A673 (cell line): ENCODE measurements at regions not wholly inside any gene's neighbourhood (a gene's known extent, or its start where the extent isn't known, plus 50 kb on each side); places are given as distances from the start of the nearest gene placed in this dataset.

Experiments
- BruUV-seq: library from RNA; stranded (reverse); fragments of 400-500 nt; replicated peaks from 2 replicates; lab custom pipeline; 2021; lab: Mats Ljungman, UMichigan
- CTCF ChIA-PET: fragments of 300-600 bp; sonication (Branson Sonifier 250); formaldehyde crosslinking; loops from one replicate; lab custom pipeline; 2022; ENCODE audit warnings: antibody characterized with exemption; lab: Charles Lee
- POLR2A ChIA-PET: fragments of 300-600 bp; sonication (Branson Sonifier 250); formaldehyde crosslinking; loops from one replicate; lab custom pipeline; 2022; ENCODE audit warnings: antibody characterized with exemption; ENCODE audit not compliant: low non-redundant PET; lab: Charles Lee
- DNase-seq: peaks from one replicate; pipeline ENCODE4 v3.0.0-alpha.2; 2015; ENCODE audit warnings: low spot score
- H3K27ac ChIP-seq: fragments of 200-600 bp; sonication (generic); 2 replicates; pipeline ENCODE4 v1.5.1; 2016; ENCODE audit warnings: mixed run types, low read depth, mild to moderate bottlenecking, mixed read lengths, antibody characterized with exemption, low read length; ENCODE audit not compliant: poor library complexity, severe bottlenecking
- H3K27me3 ChIP-seq: fragments of 200-600 bp; sonication (generic); replicated peaks from 2 replicates; pipeline ENCODE4 v1.6.1; 2017; ENCODE audit warnings: mixed run types, low read depth, mild to moderate bottlenecking, mixed read lengths, antibody characterized with exemption, low read length; ENCODE audit not compliant: insufficient read depth, poor library complexity
- H3K36me3 ChIP-seq: fragments of 200-600 bp; sonication (generic); 2 replicates; pipeline ENCODE4 v1.6.1; 2016; ENCODE audit warnings: mixed run types, mild to moderate bottlenecking, mixed read lengths, antibody characterized with exemption, low read length; ENCODE audit not compliant: insufficient read depth, poor library complexity, severe bottlenecking
- H3K4me1 ChIP-seq: fragments of 200-600 bp; sonication (generic); 2 replicates; pipeline ENCODE4 v1.6.1; 2017; ENCODE audit warnings: mixed run types, mild to moderate bottlenecking, mixed read lengths, antibody characterized with exemption, low read length; ENCODE audit not compliant: insufficient read depth, poor library complexity, severe bottlenecking
- H3K4me3 ChIP-seq: fragments of 200-600 bp; sonication (generic); 2 replicates; pipeline ENCODE4 v1.5.1; 2016; ENCODE audit warnings: low read depth, mixed run types, mild to moderate bottlenecking, mixed read lengths, low read length; ENCODE audit not compliant: poor library complexity, severe bottlenecking
- H3K9me3 ChIP-seq: fragments of 200-600 bp; sonication (generic); 2 replicates; pipeline ENCODE4 v1.6.1; 2016; ENCODE audit warnings: mixed run types, low read depth, mild to moderate bottlenecking, mixed read lengths, antibody characterized with exemption, low read length; ENCODE audit not compliant: poor library complexity, severe bottlenecking
- CTCF ChIP-seq: fragments of 300-800, 200-600 bp; sonication (generic); conservative IDR thresholded peaks from 2 replicates; pipeline ENCODE4 v1.5.1; 2017; ENCODE audit warnings: low read depth, mild to moderate bottlenecking, antibody characterized with exemption, low read length, moderate library complexity, mixed read lengths
- EZH2 ChIP-seq: fragments of 200-600 bp; sonication (generic); IDR thresholded peaks from 2 replicates; pipeline ENCODE4 v1.6.1; 2017; ENCODE audit warnings: borderline replicate concordance, low read depth, mild to moderate bottlenecking, mixed read lengths, antibody characterized with exemption, low read length; ENCODE audit not compliant: poor library complexity, severe bottlenecking
- intact Hi-C: fragments of 100-400 bp; cut with micrococcal nuclease; formaldehyde crosslinking; loops from one replicate; pipeline ENCODE4 v1.10.0; 2022; ENCODE audit not compliant: unreplicated experiment

- H3K4me1 ChIP-seq, result no peaks in the 10 kb centered on the region
- no peaks in the 10 kb centered on the region for H3K36me3 ChIP-seq
- no peaks in the 10 kb centered on the region for H3K27me3 ChIP-seq
- H3K4me3 ChIP-seq, result no peak overlapping the region
- CTCF ChIA-PET, result no interaction called here
- intact Hi-C loops, result no loop called here
- TF ChIP-seq CTCF (no peak), EZH2 (no peak)
- POLR2A ChIA-PET, result no interaction called here
- no peak overlapping the region for H3K27ac ChIP-seq
- no peak for DNase-seq
- BruUV-seq, result no TSS peak
- no peaks in the 10 kb centered on the region for H3K9me3 ChIP-seq
Observed at GRCh38 chr2:104078431-104079157, 775.3 kb upstream of the POU3F3 start.

GRCh38 chr2:104088745-104089144 lies 765.2 kb upstream of the POU3F3 start:
- Histone ChIP-seq H3K27ac (no peak overlapping the region), H3K36me3 (no peaks in the 10 kb centered on the region), H3K9me3 (peaks cover 9% of the 10 kb centered on the region), H3K4me1 (no peaks in the 10 kb centered on the region), H3K4me3 (no peak overlapping the region), H3K27me3 (no peaks in the 10 kb centered on the region)
- ChIA-PET POLR2A (no interaction called here), CTCF (no interaction called here)
- TF ChIP-seq EZH2 (no peak), CTCF (no peak)
- DNase-seq, result no peak
- intact Hi-C loops, result no loop called here
- no TSS peak for BruUV-seq

GRCh38 chr2:104090407-104090806 lies 763.5 kb upstream of the POU3F3 start:
- no peaks in the 10 kb centered on the region for H3K27me3 ChIP-seq
- H3K27ac ChIP-seq, result no peak overlapping the region
- CTCF ChIA-PET, result no interaction called here
- no peaks in the 10 kb centered on the region for H3K36me3 ChIP-seq
- DNase-seq, result no peak
- POLR2A ChIA-PET, result no interaction called here
- intact Hi-C loops, result no loop called here
- BruUV-seq, result no TSS peak
- TF ChIP-seq CTCF, result no peak
- TF ChIP-seq EZH2, result no peak
- peaks cover 12% of the 10 kb centered on the region for H3K9me3 ChIP-seq
- H3K4me3 ChIP-seq, result no peak overlapping the region
- no peaks in the 10 kb centered on the region for H3K4me1 ChIP-seq
